C4-2B (cell line): ENCODE measurements at regions not wholly inside any gene's neighbourhood (a gene's known extent, or its start where the extent isn't known, plus 50 kb on each side); places are given as distances from the start of the nearest gene placed in this dataset.

Experiments used
- ZFX ChIP-seq: fragments of 450-650 bp; IDR thresholded peaks from 2 replicates; pipeline ENCODE4 v1.6.1; 2017
- TF ChIP-seq, protein P1 (sequence below): fragments of 450-650 bp; conservative IDR thresholded peaks from 2 replicates; pipeline ENCODE4 v1.5.1; 2017; ENCODE audit warnings: mild to moderate bottlenecking

DNA sequence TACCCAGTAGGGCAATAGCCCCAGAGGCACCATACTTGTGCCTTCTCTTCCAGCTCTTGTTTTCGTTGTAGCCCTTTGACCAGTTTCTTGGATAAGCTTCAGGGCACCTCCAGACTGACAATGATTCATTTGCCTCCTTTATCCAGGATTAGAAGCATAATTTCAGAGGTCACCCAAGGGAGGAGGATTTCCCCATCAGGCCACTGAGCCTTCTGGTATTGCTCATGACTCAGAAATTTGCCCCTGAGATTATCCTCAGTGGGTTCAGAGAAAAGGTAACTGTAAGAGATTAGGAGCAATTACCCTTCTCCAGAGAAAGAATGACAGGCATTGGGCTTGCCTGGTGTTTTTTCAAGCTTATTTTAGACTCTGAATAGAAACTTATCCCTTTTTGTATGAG is 147.9 kb downstream of the MSX2 start:
- TF ChIP-seq, protein P1, sequence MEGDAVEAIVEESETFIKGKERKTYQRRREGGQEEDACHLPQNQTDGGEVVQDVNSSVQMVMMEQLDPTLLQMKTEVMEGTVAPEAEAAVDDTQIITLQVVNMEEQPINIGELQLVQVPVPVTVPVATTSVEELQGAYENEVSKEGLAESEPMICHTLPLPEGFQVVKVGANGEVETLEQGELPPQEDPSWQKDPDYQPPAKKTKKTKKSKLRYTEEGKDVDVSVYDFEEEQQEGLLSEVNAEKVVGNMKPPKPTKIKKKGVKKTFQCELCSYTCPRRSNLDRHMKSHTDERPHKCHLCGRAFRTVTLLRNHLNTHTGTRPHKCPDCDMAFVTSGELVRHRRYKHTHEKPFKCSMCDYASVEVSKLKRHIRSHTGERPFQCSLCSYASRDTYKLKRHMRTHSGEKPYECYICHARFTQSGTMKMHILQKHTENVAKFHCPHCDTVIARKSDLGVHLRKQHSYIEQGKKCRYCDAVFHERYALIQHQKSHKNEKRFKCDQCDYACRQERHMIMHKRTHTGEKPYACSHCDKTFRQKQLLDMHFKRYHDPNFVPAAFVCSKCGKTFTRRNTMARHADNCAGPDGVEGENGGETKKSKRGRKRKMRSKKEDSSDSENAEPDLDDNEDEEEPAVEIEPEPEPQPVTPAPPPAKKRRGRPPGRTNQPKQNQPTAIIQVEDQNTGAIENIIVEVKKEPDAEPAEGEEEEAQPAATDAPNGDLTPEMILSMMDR: no peak
- no peak for TF ChIP-seq ZFX
